K562 (cell line): ENCODE measurements at regions not wholly inside any gene's neighbourhood (a gene's known extent, or its start where the extent isn't known, plus 50 kb on each side); places are given as distances from the start of the nearest gene placed in this dataset.

Source experiments
- ATAC-seq: fragments of 200-7000 bp; cut with Tn5 transposase; 3 replicates; pipeline ENCODE4 v1.9.1; 2020; ENCODE audit warnings: moderate library complexity
- BruUV-seq: library from RNA; stranded (reverse); fragments of 400-500 nt; replicated peaks from 2 replicates; lab custom pipeline; 2021; lab: Mats Ljungman, UMichigan
- CTCF ChIA-PET: fragments of 300-600 bp; formaldehyde crosslinking; extraction: SDS; loops from one replicate; lab custom pipeline; 2021; ENCODE audit warnings: low intra/inter-chr PET ratio; lab: Yijun Ruan, JAX
- POLR2A ChIA-PET: fragments of 300-600, 350-650 bp; sonication (Branson Sonifier 250); formaldehyde crosslinking; extraction: SDS; loops from one replicate; lab custom pipeline; 2021; ENCODE audit warnings: antibody characterized with exemption, inconsistent platforms; lab: Yijun Ruan, JAX
- DNase-seq, 4 experiments: peaks; one replicate each; pipeline versions ENCODE4 v3.0.0 to v3.0.0-alpha.2; 2011 to 2018; ENCODE audit warnings: low spot score in 3 of 4, mixed read lengths in 3 of 4; ENCODE audit errors: extremely low read depth in 1 of 4
- FAIRE-seq: peaks from 2 replicates; lab custom pipeline; 2011; peaks lifted over from hg19 to GRCh38; lab: Jason Lieb, UNC
- H2AFZ ChIP-seq: 2 replicates; pipeline ENCODE4 v1.6.0; 2011; ENCODE audit warnings: low read depth, low read length, control low read depth, inconsistent platforms
- H3K27ac ChIP-seq: fragments of 200-600 bp; 3 replicates; pipeline ENCODE4 v1.8.0; 2011; ENCODE audit warnings: low read depth, mild to moderate bottlenecking, control low read depth, inconsistent platforms, low read length, moderate library complexity, mixed read lengths; ENCODE audit errors: extremely low read depth
- H3K27me3 ChIP-seq, 2 experiments: fragments of 300-600 bp in 1 of 2; 2 replicates in 1 of 2; 3 replicates in 1 of 2; pipeline versions ENCODE4 v1.6.0 to v1.8.0; 2011; ENCODE audit warnings: inconsistent platforms in 2 of 2, low read length in 2 of 2, mild to moderate bottlenecking in 1 of 2, mixed read lengths in 1 of 2, moderate library complexity in 1 of 2; ENCODE audit not compliant: control insufficient read depth in 2 of 2, insufficient read depth in 2 of 2
- H3K36me3 ChIP-seq: fragments of 300-600 bp; 3 replicates; pipeline ENCODE4 v1.8.0; 2011; ENCODE audit warnings: mild to moderate bottlenecking, low read length, inconsistent platforms; ENCODE audit not compliant: control insufficient read depth, insufficient read depth
- H3K4me1 ChIP-seq, 2 experiments: fragments of 200-600 bp in 1 of 2; replicated peaks in 1 of 2; 2 replicates in 1 of 2; 3 replicates in 1 of 2; pipeline versions ENCODE4 v1.5.1 to v1.8.0; 2011; ENCODE audit warnings: inconsistent platforms in 2 of 2, low read length in 2 of 2, mild to moderate bottlenecking in 1 of 2, mixed read lengths in 1 of 2, moderate library complexity in 1 of 2; ENCODE audit not compliant: control insufficient read depth in 2 of 2, insufficient read depth in 2 of 2
- H3K4me2 ChIP-seq: 2 replicates; pipeline ENCODE4 v1.6.1; 2011; ENCODE audit warnings: low read length, control low read depth, inconsistent platforms, mixed read lengths; ENCODE audit not compliant: insufficient read depth
- H3K4me3 ChIP-seq: fragments of 200-600 bp; sonication (generic), shearing (Covaris generic); 2 replicates; pipeline ENCODE4 v1.5.1; 2016; ENCODE audit warnings: control low read depth, inconsistent platforms
- H3K79me2 ChIP-seq: fragments of 200-600 bp; 3 replicates; pipeline ENCODE4 v1.8.0; 2011; ENCODE audit warnings: low read length, inconsistent platforms; ENCODE audit not compliant: control insufficient read depth, insufficient read depth
- H3K9ac ChIP-seq, 2 experiments: 2 replicates each; pipeline versions ENCODE4 v1.6.0 to v1.6.1; 2011; ENCODE audit warnings: low read depth in 2 of 2, low read length in 2 of 2, control low read depth in 1 of 2, inconsistent platforms in 1 of 2, mild to moderate bottlenecking in 1 of 2, mixed read lengths in 1 of 2; ENCODE audit not compliant: insufficient read depth in 1 of 2
- H3K9me1 ChIP-seq: one replicate; pipeline ENCODE4 v1.6.0; 2011; ENCODE audit warnings: inconsistent platforms, mild to moderate bottlenecking, low read length, moderate library complexity; ENCODE audit not compliant: control insufficient read depth, insufficient read depth
- H3K9me3 ChIP-seq: replicated peaks from 2 replicates; pipeline ENCODE4 v1.5.1; 2011; ENCODE audit warnings: low read depth, low read length, inconsistent platforms; ENCODE audit not compliant: control insufficient read depth, insufficient read depth
- H4K20me1 ChIP-seq: replicated peaks from 2 replicates; pipeline ENCODE4 v1.6.1; 2011; ENCODE audit warnings: low read length, inconsistent platforms, mixed read lengths; ENCODE audit not compliant: control insufficient read depth, insufficient read depth
- MTA2 ChIP-seq: fragments of 450-650 bp; IDR thresholded peaks from 2 replicates; pipeline ENCODE4 v1.6.1; 2016; ENCODE audit warnings: low read depth
- USF2 ChIP-seq: sonication (generic); formaldehyde crosslinking; IDR thresholded peaks from 2 replicates; pipeline ENCODE4 v1.5.0; 2020; ENCODE audit warnings: missing genetic modification reagents
- ZNF253 ChIP-seq: fragments of 250-450 bp; sonication (Bioruptor Pico); conservative IDR thresholded peaks from 2 replicates; pipeline ENCODE4 v1.6.1; 2021; ENCODE audit warnings: mild to moderate bottlenecking
- ZNF431 ChIP-seq: sonication (generic); formaldehyde crosslinking; IDR thresholded peaks from 2 replicates; pipeline ENCODE4 v1.8.0; 2022; ENCODE audit warnings: mild to moderate bottlenecking, missing genetic modification reagents
- in situ Hi-C: fragments of 300-500 bp; cut with MboI; formaldehyde crosslinking; loops from 4 replicates; pipeline ENCODE4 v1.15.0; 2018; ENCODE audit warnings: inconsistent platforms, mixed read lengths
- intact Hi-C: fragments of 100-400 bp; cut with micrococcal nuclease; formaldehyde crosslinking; loops from 2 replicates; pipeline ENCODE4 v1.14.2; 2022
- TF ChIP-seq, protein P1 (sequence below), 2 experiments: fragments of 450-650 bp in 1 of 2; sonication (generic) in 1 of 2; formaldehyde crosslinking in 1 of 2; IDR thresholded peaks in 1 of 2; conservative IDR thresholded peaks in 1 of 2; 2 replicates each; pipeline versions ENCODE4 v1.6.1 to v1.8.1; 2016 to 2023; ENCODE audit warnings: mild to moderate bottlenecking in 2 of 2, moderate library complexity in 2 of 2, inconsistent platforms in 1 of 2, missing genetic modification reagents in 1 of 2

DNA sequence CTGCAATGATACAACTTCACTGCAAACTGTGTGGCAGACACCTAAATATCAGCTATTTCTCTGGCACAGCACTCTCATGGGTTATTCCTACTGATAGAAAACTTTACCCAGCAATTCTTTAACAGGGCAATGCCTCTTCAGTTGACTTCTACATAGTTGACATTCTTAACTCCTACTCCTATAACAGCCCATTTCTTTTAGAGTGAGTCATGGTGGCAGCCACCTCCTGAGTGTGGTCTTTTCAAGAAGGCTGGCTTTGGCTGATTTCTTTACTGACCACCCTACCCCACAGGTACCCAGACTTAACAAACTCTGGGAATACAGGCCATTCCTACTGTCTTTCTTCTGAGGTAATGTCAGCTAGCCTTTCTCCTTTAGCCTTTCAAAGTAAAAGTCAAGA lies 805.8 kb upstream of the ADGRL2 start:
- intact Hi-C loops (no loop called here), in situ Hi-C loops (no loop called here)
- CTCF ChIA-PET = no interaction called here
- Histone ChIP-seq H3K27ac (no peak overlapping the region), H3K27me3 (no peaks in the 10 kb centered on the region), H3K4me3 (no peak overlapping the region), H3K4me1 (no peaks in the 10 kb centered on the region), H3K9me1 (no peaks in the 10 kb centered on the region), H3K36me3 (no peaks in the 10 kb centered on the region), H4K20me1 (no peaks in the 10 kb centered on the region), H3K9ac (no peak overlapping the region), H2AFZ (no peak overlapping the region), H3K4me2 (no peak overlapping the region), H3K79me2 (no peaks in the 10 kb centered on the region), H3K9me3 (no peaks in the 10 kb centered on the region)
- ATAC-seq (no peak), FAIRE-seq (no peak), DNase-seq (no peak)
- BruUV-seq = no TSS peak
- POLR2A ChIA-PET = no interaction called here
- TF ChIP-seq MTA2 (no peak), ZNF253 (CRISPR knock-in tag) (no peak), ZNF431 (no peak), USF2 (CRISPR knock-in tag) (no peak)
- TF ChIP-seq, protein P1, sequence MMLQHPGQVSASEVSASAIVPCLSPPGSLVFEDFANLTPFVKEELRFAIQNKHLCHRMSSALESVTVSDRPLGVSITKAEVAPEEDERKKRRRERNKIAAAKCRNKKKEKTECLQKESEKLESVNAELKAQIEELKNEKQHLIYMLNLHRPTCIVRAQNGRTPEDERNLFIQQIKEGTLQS (IDR thresholded peaks at IDR 0.05) = no peak
- TF ChIP-seq, protein P1 (CRISPR knock-in tag; conservative IDR thresholded peaks at IDR 0.05) = no peak
